Left forelimb (tissue), 1 donor: ENCODE measurements at regions not wholly inside any gene's neighbourhood (a gene's known extent, or its start where the extent isn't known, plus 50 kb on each side); places are given as distances from the start of the nearest gene placed in this dataset.
"Not testable (repeated sequence)": the region's sequence is repeated elsewhere in the genome, so short reads cannot be mapped to it uniquely, and the experiment has no call there.

ENCODE experiments used
- DNase-seq: peaks from one replicate; pipeline ENCODE4 v3.0.0-alpha.2; 2018; ENCODE audit warnings: low spot score

DNA sequence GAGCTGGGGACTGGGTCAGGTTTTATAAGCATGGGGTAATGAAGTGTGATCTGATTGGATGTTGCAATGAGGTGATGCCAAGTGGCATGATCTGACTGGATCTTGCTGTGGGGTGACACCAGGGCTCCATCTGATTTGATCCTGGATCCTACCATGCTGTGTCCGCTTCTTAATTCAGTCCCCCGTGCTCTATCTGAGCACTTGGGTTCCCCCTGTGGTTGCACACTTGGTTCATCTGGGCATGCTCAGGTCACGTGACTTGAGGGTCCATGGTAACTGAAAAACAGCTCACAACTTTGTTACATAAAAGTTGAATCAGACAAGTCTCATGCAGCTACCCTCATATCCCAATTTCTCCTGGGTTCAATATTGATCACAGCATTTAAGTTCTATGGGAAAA, 448.6 kb upstream of the NRP1 start:
- no peak for DNase-seq

DNA sequence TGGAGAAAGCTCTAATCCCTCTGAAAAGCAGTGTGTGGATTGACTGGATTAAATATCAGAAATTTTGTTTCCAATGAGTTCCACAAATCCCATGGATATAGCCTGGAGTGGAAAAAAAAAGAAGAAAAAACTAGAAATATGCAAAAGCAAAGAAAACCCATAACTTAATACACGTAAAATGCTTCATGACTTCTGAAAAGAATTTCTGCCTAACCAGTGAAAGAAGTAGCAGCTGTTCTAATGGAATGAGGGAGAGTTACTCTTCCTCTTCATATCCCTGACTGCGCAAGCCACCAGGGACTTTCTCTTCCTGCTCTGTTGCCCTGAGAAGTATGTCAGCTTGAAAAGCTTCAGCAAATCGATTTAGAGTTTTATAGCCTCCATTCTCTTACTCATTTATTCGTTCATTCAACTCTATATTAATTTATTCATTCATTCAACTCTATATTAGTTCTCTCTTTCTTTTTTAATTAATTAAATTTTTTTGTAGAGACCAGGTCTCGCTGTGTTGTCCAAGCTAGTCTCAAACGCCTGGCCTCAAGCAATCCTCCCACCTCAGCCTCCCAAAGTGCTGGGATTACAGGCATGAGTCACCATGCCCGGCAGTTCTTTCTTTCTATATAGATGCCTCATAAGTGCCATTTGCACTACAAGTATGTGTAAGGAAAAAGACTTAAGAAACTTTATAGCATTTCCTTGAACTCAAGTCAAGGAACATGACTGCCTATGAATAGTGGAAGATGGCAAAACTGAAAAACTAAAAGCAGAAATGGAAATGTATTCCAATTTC, 447.3 kb upstream of the NRP1 start:
- DNase-seq: no peak

DNA sequence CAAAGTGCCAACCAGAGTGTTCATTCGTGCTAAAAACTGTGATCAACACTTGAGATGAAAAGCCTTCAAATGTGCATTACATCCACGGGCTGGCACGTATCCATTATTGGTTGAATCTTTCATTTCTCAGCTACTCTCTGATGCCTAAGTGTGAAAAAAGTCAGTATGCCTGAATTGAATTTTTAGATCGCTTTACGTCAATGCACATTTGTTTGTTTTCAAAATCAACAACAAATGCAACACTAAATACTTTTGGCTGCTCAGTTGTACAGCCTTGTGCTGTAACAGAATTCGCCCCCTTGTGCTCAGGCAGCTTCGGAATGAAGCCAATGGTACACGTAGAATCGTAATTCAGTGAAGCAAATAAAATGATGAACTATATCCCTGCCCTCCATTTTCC, 446.5 kb upstream of the NRP1 start:
- no peak for DNase-seq

DNA sequence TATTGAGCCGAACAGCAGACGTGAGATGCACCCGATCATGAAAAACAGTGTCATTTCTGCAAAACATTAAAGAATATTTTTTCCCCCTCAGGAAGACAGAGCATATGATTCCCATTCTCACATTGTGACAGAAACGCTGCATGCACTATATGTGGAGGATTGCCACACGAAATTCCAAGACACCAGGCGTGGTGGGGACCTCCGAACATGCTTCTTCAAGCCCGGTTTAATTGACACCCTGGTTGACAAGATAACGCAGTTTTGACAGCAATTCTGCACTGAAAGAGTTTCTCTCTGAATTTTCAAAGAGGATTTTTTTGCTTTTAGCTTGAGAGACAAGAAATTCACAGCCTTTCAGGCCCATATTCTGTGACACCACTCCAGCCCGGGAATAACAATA, 442.8 kb upstream of the NRP1 start:
- no peak for DNase-seq

DNA sequence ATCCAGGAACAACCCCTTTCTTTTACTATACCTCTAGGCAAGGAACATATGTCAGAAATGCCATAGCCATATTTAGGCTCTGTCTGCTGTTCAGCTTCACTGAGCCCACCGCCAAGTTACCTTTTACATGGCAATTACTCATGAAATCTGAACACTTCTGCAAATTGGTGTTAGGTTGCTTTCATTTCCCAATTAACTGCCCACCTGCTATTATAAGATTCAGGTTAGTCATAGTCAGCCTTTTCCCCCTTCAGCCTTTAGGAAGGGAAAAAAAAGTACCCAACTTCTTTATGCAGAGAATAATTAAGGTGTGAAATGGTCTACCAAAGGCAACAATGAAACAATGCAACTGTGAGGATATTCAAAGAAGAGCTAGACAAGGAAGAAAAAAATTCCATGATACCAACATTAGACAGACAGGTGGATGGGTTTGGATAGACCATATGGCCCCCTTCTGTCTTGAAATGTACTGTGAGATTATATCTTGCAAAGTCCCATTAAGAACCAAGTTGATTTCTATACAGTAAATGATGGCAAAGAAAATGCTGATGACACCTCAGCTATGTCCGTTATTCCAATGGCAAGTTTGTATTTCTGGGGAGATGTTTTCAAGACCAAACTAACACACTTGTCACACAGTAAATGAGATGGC, 442.1 kb upstream of the NRP1 start:
- no peak for DNase-seq

DNA sequence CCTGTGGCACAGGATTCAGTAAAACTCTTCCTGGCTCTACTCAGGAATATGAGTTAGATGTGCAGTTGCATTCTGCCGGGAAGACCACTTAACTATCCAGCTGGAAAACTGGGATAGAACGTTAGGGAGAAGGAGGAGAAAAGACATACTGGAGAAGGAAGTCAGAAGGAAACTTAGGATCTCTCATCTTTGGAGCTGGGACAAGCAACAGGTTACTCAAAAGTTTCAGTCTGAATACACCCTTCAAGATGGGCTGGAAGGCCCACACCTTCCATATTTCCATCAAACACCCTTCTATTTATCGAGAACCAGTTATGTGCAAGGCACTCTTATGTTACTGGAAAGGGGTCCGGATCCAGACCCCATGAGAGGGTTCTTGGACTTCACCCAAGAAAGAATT, 440.4 kb upstream of the NRP1 start:
- no peak for DNase-seq

DNA sequence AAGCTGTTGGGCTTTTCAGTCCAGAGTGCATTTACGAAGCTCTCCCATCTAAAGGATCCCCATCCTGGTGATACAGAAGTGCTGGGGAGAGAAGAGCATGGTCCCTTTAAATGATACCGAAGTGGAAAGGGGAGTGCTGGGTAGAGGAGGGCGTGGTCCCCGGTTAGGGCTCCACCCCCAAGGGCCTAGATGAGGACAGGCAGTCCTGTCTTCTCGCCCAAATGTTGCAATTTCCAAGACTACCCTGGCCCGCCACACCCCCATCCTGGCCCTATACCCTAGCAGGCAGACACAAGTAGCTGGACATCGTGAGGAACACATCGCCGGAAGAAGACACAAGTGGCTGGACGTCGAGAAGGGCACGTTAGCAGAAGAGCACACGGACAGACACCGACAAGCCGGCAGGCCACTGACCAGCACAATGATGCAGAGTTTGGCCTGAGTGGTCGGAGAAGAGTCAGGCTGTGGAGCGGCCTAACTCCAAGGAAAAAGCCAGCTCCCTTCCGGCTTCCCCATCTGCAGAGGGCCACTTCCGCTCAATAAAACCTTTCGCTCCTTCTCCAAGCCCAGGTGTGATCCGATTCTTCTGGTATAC, 439.5 kb upstream of the NRP1 start:
- no peak for DNase-seq

DNA sequence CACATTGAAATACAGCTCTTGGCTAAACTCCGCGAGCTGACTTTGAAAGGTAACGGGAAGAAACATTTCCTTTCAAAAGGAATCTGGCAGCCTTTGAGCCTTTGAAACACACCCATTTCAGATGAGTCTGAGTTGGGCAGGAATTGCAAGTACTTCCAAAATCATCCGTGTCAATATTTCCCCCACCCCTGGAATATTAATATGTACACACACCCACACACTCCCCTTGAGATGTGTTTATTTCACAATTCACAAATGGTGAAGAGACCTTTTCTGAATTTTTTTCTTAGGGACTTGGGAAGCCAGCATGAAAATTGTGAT, 438.7 kb upstream of the NRP1 start:
- no peak for DNase-seq

DNA sequence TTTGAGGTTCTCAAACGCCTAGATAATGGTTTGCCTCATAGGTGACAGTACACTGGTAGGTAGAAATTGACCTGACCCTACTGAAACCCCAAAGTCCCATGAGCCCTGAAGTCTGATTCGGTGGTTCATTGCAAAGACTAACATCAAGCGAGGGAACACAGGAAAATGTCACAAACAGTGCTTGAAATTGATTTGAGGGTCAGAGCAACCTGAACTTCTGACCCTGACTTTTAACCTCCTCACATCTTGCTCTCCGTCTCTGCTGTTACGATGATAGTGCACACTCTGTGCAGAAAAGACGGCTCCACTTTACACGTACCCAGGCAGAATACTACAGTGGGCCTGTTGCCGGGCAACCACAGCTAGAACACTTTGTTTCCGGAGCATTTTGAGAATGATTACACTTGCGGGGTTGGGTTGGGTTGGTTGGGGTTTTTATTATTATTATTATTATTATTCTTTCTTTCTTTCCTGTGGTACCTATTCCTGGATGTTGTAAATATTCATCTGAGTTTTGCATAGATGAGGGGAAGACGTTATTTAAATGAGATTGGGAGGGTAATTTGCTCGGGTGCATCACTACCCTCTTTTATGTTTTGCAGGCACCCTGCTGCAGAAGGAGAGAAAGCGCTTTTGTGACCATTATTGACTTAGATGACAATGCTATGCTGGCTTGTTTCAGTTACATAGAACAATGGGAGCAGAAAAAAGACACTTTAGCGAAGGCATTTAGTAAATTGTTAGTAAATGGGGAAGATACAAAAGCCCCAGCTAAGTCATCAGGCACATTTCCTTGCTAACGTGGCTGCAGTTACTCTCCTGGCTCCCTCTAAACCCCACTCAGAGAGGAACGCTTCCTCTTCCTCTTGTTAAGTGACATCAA, 438.1 kb upstream of the NRP1 start:
- no peak for DNase-seq

DNA sequence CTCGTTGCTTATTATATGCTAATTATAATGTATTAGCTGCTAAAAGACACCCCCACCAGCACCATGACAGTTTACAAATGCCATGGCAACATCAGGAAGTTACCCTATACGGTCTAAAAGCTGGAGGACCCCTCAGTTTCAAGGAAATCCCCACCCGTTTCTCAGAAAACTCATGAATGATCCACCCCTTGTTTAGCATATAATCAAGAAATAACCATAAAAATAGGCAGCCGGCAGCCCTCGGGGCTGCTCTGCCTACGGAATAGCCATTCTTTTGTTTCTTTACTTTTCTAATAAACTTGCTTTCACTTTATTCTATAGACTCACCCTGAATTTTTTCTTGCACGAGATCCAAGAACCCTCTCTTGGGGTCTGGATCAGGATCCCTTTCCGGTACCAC, 437.4 kb upstream of the NRP1 start:
- not testable (repeated sequence) for DNase-seq

DNA sequence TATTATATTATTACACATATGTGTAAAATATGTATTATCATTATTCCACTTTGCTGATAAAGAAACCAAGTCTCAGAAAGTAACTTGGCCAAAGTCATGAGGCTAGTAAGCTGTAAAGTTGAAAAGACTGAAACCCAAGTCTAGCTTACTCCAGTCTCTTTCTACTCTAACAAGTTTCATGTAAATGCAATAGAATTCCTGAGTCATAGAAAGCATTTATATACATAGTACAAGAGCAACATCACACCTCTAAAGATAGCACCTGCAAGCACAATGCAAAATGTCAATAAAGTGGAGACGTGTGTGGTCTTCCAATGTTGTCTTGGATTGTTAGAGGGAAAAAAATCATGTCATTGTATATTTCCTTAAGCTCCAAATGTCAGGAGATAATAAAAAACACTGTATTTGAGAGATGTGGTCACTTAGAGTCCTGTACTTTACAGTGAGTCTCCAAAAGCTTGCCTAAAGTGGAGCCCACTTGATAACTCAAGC, 430.3 kb upstream of the NRP1 start:
- no peak for DNase-seq

DNA sequence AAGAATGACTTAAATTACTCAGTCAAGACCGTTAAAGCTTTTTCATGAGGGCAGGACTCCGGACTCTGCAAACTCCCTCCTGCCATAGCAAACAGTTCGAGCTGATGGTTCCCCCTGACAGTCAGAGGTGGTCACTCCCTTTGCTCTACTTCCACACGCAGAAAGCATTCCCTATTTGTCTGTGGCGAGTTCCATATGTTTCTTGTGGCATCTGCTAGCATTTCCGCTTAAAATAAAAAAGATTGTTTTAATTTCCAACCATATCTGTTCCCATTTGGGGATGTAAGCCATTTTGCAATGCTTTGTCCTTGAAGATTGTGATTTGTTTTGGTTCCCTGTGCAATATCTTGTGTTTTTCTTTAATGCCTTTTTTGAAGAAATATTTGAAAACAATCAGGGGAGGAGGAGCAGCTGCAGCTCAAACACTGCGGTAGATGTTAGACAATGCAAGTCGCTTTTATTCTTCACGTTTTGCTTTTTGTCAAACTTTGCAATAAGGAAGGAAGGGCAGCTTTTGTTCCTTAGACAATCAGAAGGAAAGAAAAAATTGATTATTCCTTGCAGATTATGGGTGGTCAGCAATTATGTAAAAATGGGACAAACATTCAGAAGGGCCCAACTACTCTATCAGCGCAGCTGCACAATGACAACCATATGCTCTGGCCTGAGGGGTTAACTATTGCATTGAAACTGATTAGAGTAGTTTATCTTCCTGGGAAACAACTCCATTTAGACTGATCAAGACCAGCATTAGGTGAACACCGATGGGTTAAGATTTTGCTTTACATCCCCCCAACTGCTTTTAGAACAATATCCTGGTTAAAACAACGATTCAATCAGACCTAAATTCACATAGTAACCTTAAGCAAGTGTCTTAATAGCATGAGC, 425.8 kb upstream of the NRP1 start:
- DNase-seq: no peak

DNA sequence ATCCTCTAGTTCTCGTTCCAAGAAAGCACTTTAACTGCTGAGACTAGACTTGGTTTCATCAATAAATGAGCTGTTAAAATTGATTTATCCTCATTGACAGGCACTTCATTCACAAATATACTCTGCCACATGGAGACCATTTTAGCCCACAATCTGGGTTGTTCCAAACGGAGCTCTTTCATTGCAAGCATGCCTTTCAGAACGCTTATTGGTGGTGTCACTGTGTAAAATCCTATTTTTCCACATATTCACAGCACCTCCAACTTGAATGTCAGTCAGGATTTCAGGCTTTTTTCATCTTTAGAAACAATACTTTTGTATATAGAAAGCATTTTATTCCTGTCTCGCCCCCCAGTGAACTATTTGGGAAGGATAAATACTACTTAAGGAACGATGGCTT, 424.7 kb upstream of the NRP1 start:
- DNase-seq: no peak

DNA sequence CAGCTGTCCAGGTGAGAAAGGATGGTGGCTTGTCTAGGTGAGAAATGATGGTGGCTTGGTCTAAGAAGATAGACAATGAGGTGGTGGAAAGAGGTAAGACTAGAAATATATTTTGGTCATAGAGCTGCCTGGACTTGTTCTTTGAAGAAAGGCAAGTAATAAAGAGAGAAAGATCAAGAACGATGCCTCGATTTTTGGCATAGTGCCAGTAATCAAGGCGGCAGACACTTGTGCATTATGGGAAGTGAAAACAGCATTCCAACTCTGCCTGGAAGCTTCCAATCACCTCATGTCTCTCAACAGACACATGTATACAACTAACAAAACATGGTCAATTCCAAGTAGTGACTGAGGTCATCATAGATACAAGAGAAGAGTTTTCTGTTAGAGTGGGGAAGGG, 423.8 kb upstream of the NRP1 start:
- DNase-seq: no peak

DNA sequence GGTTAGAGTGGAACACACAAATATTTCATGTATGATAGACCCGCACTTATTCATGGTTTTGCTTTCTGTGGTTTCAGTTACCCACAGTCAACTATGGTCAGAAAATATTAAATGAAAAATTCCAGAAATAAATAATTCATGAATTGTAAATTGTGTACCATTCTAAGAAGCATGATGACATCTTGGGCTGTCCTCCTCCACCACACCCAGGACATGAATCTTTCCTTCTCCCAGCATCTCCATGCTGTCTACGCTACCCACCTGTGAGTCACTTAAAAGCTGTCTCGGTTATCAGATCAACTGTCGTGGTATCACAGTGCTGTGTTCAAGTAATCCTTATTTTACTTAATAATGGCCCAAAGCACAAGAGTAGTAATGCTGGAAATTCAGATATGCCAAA, 419.6 kb upstream of the NRP1 start:
- no peak for DNase-seq

DNA sequence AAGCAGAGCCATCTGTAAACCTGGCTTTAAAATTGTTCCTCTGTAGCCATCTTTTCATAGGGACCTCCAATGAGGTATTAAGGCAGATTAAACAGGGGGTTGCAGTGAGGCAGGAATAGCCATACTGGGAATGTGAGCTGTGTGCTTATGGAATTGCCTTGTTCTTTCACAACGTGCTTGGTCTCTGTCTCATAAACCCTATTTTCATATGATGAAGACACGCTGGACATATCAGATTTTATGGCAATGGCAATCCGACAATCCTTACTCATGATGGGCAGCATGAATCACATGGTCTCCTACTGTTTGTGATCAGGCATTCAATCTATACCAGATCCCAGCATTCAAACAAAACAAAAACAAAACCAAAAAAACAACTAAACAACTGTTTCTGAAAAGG, 418.9 kb upstream of the NRP1 start:
- DNase-seq: no peak

DNA sequence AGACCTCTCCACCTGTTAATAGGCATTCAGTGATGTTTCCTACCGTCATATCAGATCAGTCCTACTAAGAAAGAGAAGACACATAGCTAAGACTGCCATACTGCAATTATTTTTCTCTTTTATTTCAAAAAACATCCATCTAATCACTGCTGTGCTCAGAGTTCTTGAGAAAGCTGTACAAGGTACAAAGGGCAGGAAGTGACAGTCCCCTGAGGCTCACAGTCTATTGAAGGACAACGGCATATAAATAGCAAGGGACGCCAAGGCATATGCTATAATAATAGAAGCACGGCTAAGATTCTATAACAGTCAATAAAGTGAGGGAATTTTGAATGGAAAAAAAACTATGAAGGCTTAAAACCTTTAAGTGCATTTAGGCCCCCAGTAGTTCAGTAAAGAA, 415.3 kb upstream of the NRP1 start:
- DNase-seq: no peak

DNA sequence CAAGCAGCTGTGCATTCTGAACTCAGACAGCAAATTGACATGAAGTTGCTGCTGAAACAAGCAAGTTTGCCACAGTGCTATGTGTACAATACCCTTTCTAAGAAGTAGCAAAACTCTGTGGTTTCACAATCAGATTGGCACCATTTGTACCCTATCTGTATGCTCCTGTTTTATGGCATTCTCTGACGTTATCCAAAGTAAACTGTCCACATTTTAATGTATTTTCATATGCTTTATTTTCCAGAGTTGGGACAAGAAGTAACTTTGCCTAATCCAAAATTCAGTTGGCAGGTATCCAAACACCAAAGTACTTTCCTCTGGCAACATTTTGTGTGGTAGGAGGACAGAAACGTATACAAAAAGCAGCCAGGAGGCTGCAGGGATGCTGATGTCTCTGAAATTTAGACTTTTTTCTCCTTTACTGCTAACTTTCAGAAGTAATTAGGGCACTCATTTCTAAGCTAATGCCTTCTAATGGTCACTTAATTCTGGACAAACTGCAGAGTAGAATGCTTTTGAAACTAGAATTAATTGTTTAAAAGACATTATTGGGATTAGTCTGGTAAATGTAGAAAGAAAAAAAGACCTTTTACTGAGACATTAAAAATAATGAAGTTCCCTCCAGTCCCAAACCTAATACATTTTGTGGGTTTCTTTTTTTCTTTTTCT, 414.7 kb upstream of the NRP1 start:
- no peak for DNase-seq

DNA sequence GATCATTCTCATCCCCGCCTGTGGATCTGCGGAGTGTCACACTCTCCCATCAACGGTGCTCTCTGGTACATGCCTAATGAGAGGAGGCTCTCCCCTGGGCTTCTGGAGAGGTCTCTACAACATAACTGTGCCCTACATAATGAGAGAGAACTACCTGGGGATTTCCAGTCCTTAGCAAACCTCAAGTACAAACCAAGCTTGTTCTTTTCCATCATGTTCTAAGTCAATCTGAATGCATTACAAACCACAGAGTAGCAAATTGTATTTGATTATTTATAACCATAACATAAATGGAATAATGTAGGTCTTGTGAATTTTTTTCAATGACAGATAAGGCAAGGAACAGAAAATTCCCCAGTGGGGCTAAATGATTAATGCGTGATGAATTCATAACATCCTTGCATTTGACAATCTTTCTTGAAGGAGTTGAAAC, 412.4 kb upstream of the NRP1 start:
- no peak for DNase-seq

DNA sequence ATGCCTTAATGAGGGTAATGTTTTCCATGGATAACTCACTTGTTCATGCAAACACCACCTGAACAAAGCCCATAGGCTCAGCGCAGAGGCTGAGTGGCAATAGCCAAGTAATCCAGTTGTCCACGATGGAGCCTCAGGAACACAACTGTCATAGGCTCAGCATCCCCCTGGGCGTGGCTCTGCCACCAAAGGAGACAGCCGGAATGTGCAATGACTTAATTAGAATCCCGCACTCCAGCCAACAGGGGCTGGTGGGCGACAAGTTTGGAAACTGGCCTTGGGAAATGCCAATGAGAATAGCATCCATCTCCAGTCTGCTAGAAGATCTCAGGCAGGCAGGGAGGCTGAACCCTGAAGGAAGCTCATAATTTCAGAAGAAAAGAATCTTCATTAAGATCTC, 411.7 kb upstream of the NRP1 start:
- DNase-seq: no peak

DNA sequence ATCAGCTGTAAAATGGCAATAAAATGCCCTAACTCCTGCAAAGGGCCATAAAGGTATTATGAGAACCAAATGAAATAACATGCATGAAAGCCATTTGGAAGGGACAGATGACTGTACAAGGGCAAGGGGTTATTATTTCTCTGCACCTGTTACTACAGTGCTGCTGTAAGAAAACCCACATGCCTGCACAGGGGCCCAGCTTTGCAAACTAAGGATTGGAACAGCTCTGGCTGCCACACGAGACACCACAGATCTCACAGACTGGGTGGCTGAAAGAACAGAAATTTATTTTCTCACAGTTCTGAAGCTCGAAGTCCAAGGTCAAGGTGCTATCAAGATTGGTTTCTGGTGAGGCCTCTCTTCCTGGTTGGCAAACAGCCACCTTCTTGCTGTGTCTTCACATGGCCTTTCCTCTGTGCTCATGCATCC, 409.0 kb upstream of the NRP1 start:
- DNase-seq: no peak
